ENCODE measurements at regions not wholly inside any gene's neighbourhood (a gene's known extent, or its start where the extent isn't known, plus 50 kb on each side); places are given as distances from the start of the nearest gene placed in this dataset.
A peak's percentile ranks its signal among the peaks of the same experiment; 100 is the strongest.

DNA sequence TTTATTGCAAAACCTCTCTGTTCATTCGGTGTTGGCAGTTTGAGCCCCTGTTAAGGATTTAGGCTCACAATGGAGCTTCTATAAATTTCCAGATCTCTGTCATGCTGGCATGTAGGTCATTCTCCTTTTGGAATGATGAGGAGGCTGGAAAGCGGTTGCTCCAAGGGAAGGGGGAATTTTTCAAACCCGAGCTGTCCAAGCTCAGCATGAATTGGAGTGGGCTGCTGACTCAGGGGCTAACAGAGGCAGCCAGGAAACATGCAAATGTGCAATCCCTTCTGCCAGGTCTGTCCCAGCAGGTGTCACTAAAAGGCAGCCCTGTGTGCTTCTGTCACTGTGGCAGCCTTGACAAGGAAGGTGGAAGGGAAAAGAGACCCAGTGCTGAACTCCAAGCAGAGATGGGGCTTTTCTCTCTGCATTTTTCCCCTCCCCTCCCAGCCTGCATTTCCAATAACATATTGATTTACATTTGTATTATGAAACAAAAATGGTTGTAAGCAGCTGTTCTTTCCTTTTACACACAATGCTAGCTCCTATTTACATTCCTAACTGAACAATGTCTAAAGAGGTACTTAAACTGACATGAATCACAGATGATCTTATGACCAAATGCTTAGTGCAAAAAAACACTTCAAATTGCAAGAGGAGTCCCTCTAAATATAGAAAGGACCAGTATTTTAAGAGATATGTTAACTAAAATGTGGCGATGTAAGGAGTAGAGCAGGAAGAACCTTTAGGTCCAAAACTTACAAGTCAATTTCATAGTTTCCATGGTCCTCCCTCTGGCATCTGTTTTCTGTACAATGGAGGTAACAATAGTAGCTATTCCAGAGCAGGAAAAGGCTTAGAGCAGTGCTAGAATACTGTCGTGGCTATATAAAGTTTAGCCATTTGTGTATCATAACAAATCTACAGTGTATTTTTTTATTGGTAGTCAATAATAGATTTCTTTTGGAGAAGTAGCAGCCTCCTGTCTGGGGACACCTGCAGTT is 84.5 kb upstream of the ATP10A start:
- DNase-seq = no peak

DNA sequence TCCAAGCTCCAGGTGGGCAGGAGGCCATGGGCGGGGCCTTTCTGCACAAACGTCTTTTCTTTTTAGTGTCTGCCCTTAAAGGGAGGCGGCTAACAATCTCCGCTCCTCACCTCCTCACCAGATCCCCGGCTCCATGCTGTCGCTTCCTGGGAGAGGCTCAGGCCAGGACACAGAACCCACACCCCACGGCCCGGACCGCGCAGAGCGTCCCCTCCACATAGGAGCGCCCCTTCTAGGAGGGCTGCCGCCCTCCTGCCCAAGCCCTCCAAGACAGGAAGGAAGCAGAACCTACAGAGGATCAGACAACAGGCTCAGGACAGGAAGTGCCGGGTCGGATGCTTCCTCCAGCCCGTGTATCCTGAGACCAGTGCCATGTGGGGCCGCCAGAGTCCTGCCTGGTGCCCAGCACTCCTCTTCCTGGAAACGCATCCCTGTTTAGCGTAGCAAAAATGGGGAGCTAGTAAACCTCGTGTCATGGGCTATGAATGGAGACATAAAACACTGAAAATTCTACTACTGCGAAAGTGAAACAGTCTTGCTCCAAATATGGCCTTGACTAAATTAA is 83.2 kb upstream of the ATP10A start:
- no peak for DNase-seq

DNA sequence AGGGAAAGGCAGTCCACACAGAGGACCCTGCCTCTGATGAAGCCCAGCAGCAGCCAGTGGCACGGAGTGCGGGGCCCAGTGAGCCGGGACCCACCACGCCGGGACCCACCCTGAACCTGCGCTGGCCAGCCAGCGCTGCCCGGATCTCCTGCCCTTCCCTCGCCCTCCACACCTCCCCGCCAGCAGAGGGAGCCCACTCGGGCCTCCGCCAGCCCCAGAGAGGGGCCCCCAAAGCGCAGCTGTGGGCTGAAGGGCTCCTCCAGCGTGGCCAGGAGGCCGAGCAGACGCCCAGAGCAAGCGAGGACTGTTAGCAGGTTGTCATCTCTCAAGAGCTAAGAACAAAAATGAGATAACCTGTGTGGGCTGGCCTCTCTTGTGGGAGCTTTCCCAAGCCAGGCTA is 81.3 kb upstream of the ATP10A start:
- DNase-seq = no peak

GRCh38 chr15:25943831-25944230 is 80.7 kb upstream of the ATP10A start:
- DNase-seq = no peak

GRCh38 chr15:25939122-25939521 is 76.0 kb upstream of the ATP10A start:
- no peak for DNase-seq

GRCh38 chr15:25937796-25938195 is 74.7 kb upstream of the ATP10A start:
- DNase-seq = no peak

DNA sequence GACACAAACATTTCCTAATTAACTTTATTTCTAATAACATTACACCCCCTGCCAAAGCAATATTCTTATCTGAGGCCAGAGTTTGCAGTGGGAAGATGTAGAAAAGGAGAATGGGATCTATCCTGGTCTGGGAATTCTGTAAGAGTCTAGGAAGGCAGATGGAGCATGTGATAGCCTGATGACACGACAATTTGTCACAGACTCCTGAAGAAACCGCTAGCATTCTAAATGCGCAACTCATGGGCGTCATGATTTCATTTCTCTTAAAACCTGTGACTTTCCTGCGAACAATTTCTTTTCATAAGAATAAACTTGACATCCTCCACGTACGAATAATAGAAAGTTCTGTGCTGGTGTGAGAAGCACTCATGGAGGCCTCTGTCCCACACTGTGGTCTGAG is 72.9 kb upstream of the ATP10A start:
- no peak for DNase-seq

DNA sequence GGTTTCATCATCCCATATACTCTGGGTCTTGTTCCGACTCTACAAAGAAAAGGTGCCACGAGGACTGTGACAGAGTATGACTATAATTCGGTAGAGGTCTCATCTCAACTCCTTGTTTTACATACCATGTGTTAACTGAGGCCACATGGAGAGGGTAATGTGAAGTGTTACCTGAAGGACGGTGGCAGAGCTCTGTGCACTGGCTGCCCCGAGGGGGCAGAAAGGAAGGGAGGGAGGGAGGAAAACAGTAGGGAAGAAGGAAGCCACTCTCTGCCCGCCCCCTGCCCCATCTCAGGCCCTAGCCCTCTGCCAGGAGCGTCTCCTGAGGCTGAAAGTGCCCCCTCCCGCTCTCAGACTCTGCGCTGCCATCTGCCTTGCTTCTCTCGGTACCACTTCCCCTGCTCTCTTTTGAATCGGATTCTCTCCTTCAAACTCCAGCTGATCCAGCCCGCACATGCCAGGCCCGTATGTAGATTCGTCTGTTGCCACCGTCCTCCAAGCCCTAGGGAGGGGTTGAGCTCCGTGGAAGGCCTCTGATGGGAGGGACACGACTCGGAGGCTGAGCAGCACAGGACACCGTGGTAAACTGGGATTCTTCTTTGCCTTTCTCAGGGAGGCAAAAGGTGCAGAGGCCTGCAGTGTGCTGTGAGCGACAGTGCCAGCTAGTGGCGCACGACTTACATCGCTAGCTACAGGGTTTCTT is 70.5 kb upstream of the ATP10A start:
- DNase-seq = peak; percentile 67

DNA sequence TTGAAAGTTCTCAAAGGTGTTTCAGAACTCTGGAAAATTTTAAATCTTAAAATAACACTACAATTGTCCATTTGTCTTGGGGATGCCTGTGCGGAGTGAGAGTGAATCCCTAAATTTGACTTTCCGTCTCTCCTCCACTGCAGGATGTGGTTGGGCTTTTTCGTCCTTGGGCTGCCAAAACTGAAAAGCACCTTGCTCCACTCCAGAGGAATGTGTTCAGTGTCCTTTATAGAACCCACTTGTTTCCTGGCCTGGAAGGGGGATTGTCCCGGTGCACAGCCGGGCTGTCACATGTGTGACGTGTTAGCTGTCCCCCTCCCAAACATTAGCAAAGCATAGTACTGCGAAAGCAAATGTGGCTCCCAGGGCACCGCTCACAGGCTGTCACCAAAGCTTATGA is 69.6 kb upstream of the ATP10A start:
- no peak for DNase-seq

DNA sequence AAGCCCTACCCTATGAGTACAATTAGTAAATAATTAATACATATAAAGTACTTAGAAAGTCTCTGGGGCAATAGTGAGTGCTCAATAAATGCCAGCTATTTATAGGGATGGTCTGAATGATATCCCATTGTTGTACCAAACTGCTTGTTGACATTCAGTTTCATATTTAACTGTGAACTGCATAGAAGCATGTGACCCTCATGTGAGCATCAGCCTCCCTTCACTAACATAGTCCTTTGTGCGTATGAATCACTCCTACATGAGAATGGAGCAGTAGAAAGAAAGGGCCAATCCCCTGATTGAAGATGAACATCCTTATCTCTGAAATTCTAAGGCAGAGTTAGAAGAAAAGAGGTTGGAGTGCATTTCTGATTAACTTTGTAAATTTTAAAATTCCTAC is 68.7 kb upstream of the ATP10A start:
- DNase-seq = no peak

DNA sequence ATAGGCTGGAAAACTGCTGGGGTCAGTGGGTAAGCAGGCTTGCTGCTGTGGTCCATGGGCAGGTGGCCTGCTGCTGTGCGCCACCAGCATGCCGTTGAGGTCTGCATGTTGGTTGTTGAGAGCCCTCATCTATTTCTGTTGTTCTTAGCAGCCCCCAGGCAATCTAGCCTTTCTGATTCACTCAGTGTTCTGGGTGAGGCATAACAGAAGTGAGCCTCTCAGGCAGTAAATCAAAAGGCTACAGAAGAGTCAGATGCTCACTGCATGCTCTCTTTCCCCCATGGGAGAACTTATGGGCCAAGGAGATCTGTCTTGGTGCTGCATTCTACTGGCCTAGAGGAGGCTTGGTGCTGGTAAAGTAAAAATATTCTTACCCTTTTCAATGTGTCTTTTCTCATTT is 67.8 kb upstream of the ATP10A start:
- no peak for DNase-seq

All from CD4-positive, alpha-beta T cell treated with Interleukin-17A for 1 hour (primary cell).